ENCODE measurements at regions not wholly inside any gene's neighbourhood (a gene's known extent, or its start where the extent isn't known, plus 50 kb on each side); places are given as distances from the start of the nearest gene placed in this dataset.
"Not testable (repeated sequence)": the region's sequence is repeated elsewhere in the genome, so short reads cannot be mapped to it uniquely, and the experiment has no call there.

DNA sequence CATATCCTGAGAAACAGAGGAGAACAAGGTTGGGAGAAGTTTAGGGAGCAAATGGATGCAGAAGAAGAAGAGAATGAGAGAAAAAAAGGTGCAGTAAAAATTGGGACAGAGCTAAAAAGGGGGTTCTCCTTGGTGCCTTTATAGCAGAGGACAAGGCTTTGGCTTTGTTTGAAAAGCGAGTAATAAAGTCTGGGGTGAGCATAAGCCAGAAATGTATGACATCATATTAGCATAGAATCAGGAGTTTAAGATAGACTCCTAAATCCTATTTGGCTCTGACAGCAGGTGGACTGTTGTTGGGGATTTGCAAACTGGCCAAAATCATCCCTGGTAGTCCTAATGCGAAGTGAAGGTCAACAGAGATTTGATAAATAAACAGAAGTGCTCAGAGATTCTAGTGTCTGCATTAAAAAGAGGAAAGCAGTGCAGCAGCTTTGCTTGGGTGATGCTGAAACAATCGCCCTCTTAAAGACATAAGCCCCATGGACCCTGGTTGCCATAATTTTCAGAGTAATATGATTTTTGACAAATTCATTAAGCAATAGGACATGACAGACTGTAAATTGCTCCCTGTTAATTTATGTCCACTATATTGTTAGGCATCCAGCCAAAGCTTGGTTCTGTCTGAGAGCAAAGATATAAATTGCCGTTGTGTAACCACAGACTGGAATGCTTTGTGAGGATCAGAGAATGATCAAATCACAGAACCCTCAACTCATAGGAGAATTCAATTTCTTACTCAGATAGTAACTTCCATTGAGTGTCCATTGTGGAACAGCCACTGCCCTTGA lies 385.0 kb upstream of the NFIA start:
- no peak overlapping the region for H3K4me3 ChIP-seq
- no peak overlapping the region for H3K27ac ChIP-seq
- peaks cover 9% of the 10 kb centered on the region for H3K4me1 ChIP-seq
- no peaks in the 10 kb centered on the region for H3K27me3 ChIP-seq
- H3K9me3 ChIP-seq (replicated peaks) = no peaks in the 10 kb centered on the region
- H3K36me3 ChIP-seq = no peaks in the 10 kb centered on the region
- peak; percentile 7 to 12 for DNase-seq

DNA sequence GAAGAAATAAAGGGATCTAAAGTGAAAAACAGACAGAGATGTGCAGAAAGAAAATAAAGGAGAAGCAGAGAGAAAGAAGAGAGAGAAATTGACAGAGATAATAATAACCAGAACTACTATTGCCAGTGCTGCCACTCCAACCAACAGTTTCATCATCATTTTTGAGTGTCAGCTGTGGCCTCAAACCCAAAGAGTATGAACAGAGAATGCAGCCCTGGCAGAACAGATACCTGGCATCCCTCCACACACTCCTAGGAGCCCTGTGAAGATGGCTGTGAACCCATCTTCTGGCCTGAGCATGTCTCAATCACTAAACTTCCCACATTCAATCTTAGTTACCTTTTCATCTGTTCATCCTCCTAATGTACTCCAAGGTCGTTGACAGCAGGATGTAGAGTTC lies 385.8 kb upstream of the NFIA start:
- Histone ChIP-seq H3K9me3 (replicated peaks) (no peaks in the 10 kb centered on the region), H3K36me3 (no peaks in the 10 kb centered on the region), H3K27me3 (no peaks in the 10 kb centered on the region), H3K27ac (no peak overlapping the region), H3K4me1 (peaks cover 9% of the 10 kb centered on the region), H3K4me3 (no peak overlapping the region)
- no peak for DNase-seq

DNA sequence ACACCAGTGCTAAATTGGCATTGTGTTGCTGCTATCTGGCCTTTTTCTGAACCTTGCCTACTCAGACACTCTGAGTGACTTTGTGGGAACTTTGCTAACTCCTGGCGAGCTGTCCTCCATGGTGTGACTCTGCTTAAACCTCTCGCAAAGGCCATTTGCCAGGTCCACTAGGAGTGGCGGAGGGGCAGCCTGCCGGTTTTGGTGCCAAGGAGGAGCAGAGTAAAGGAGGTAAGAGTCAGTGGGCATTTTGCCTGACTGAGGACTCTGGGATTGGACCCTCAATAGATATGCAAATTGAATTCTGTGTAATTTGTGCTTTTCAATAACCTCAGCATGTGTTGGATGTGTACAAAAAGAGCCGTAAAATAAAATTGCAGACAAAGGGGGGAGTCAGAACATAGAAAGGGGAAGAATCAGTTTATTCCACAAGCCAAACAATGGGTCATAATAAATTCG lies 386.6 kb upstream of the NFIA start:
- no peaks in the 10 kb centered on the region for H3K27me3 ChIP-seq
- H3K4me3 ChIP-seq = no peak overlapping the region
- no peaks in the 10 kb centered on the region for H3K36me3 ChIP-seq
- no peak for DNase-seq
- H3K27ac ChIP-seq = no peak overlapping the region
- peaks cover 9% of the 10 kb centered on the region for H3K4me1 ChIP-seq
- H3K9me3 ChIP-seq (replicated peaks) = no peaks in the 10 kb centered on the region

DNA sequence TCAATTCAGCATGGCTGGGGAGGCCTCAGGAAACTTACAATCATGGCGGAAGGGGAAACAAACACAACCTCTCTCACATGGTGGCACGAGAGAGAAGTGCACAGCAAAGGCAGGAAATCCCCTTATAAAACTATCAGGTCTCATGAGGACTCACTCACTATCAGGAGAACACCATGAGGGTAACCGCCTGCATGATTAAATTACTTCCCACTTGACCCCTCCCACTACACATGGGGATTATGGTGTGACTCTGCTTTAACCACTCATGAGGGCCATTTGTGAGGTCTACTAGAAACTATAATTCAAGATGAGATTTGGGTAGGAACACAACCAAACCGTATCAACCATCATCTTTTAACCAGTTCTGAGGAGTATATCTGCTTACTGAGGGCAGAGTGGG lies 387.4 kb upstream of the NFIA start:
- peak in 1 of 2 experiments; percentile 5 for DNase-seq
- Histone ChIP-seq H3K4me3 (no peak overlapping the region), H3K27ac (no peak overlapping the region), H3K4me1 (peaks cover 9% of the 10 kb centered on the region), H3K9me3 (replicated peaks) (no peaks in the 10 kb centered on the region), H3K36me3 (no peaks in the 10 kb centered on the region), H3K27me3 (no peaks in the 10 kb centered on the region)

DNA sequence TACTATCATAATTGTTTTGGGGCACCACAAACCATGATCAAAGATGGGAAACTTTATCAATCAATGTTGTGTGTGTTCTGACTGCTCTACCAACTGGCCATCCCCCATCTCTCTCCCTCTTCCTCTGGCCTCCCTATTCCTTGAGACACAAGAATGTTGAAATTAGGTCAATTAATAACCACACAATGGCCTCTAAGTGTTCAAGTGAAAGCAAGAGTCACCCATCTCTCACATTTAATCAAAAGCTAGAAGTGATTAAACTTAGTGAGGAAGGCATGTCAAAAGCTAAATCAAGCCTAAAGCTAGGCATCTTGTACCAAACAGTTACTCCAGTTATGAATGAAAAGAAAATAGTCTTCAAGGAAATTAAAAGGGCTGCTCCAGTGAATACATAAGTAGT lies 390.3 kb upstream of the NFIA start:
- Histone ChIP-seq H3K27ac (no peak overlapping the region), H3K36me3 (no peaks in the 10 kb centered on the region), H3K27me3 (no peaks in the 10 kb centered on the region), H3K4me1 (peaks cover 3% of the 10 kb centered on the region; the same call in 1 of the 2 replicates), H3K4me3 (no peak overlapping the region), H3K9me3 (replicated peaks) (0 out of 2 replicates have a peak, but pooled peaks cover 6% of the 10 kb centered on the region)
- no peak for DNase-seq

DNA sequence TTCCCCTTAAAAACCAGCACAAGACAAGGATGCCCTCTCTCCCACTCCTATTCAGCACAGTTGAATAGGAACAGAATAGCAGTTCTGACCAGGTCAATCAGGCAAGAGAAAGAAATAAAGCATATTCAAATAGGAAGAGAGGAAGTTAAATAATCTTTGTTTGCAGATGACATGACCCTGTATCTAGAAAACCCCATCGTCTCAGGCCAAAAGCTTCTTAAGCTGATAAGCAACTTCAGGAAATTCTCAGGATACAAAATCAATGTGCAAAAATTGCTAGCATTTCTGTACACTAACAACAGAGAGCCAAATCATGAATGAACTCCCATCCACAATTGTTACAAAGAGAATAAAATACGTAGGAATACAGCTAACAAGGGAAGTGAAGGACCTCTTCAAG lies 394.1 kb upstream of the NFIA start:
- H3K4me1 ChIP-seq; H3K27me3 ChIP-seq; H3K9me3 ChIP-seq (replicated peaks); H3K27ac ChIP-seq; DNase-seq; H3K36me3 ChIP-seq; H3K4me3 ChIP-seq: not testable (repeated sequence)

DNA sequence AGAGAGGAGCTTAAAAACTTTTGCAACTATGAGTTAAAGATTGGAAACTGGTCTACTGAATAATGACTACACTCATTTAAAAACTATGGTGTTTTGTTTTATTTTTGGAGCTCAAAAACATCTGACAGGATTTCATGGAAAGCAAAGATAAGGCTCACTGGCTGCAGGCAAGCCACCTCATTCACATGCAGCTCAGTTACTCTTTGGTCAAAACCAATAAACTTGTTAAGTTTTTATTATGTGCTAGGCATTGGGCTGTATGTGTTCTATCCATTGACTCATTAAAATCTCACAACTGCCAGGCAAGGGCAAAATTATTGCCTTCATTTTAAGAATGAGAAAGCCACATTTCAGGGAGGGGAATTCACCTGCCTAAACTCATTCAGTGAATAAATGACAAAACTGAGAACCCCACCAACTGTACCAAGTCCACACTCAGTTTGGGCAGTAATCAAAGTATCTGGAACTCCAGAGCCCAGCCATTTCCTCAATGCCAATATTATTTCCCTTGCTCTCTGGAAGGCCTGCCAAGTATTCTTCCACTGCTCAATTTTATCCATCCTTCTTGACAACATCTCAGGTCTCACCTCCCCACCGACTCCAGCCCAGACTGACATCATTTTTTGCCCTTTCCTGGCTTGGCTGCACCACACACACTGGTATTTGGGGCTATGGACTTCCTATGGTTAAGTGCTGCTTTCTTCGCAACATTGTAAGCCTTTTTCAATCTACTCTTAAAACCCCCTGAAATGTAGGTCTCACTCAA lies 401.1 kb upstream of the NFIA start:
- no peak overlapping the region for H3K27ac ChIP-seq
- no peaks in the 10 kb centered on the region for H3K9me3 ChIP-seq (replicated peaks)
- no peak overlapping the region for H3K4me3 ChIP-seq
- no peaks in the 10 kb centered on the region for H3K27me3 ChIP-seq
- no peak for DNase-seq
- no peaks in the 10 kb centered on the region for H3K36me3 ChIP-seq
- H3K4me1 ChIP-seq = no peaks in the 10 kb centered on the region

DNA sequence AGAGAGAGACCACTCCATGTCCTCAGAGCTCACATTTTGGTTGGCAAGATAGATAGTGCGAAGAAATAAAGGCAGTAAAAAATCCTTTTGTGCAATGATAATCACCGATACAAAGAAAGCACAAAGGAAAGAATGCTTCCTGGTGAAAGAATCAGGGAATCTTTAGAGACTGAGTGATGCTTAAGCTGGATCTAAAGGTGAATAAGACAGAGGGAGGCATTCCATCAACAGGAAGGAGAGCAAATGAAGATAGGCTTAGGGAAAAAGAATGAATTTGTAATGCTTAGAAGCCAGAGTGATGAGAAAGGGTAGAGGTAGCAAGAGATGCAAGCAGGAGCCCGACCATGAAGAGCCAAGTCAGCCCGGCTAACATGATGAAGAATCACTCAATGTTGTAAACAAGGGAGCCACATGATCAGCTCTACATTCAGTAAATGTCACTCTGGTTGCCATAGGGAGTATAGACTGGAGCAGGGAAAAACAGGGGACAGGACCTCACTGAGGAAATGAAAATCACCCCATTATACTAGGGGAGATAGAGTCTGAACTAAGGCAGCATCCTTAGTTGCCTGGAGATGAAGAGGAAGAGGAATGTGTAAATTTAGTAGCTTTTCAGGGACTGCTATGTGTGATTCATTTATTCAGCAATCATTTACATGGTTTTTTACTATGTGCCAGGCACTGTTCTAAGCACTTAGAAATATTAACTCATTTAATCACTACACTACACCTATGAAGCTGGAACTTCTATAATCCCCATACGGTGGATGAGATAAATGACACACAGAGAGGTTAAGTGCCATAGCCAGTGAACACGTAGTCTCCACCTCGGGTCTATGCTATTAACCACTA lies 402.6 kb upstream of the NFIA start:
- H3K4me1 ChIP-seq = no peaks in the 10 kb centered on the region
- H3K4me3 ChIP-seq = no peak overlapping the region
- H3K27ac ChIP-seq = no peak overlapping the region
- no peak for DNase-seq
- H3K36me3 ChIP-seq = no peaks in the 10 kb centered on the region
- no peaks in the 10 kb centered on the region for H3K27me3 ChIP-seq
- H3K9me3 ChIP-seq (replicated peaks) = no peaks in the 10 kb centered on the region

DNA sequence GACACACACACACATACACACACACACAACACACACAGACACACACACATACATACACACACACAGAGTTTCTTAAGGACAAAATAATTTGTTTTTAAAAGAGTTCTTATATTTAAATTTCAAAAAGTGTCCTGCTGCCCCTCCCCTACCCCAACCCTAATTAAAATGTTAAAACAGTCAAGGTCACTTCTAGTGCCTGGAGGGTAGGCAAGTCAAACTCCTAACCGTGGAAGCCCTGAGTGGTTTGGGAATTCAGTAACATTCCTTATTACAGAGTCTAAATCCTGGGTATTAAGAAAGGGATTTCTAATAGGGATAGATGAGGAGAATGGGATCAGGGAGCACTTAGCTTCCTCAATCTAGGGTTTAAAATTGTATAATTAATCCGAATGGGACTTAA lies 403.6 kb upstream of the NFIA start:
- no peak for DNase-seq
- H3K4me3 ChIP-seq = no peak overlapping the region
- no peak overlapping the region for H3K27ac ChIP-seq
- no peaks in the 10 kb centered on the region for H3K27me3 ChIP-seq
- H3K36me3 ChIP-seq = no peaks in the 10 kb centered on the region
- no peaks in the 10 kb centered on the region for H3K9me3 ChIP-seq (replicated peaks)
- no peaks in the 10 kb centered on the region for H3K4me1 ChIP-seq

DNA sequence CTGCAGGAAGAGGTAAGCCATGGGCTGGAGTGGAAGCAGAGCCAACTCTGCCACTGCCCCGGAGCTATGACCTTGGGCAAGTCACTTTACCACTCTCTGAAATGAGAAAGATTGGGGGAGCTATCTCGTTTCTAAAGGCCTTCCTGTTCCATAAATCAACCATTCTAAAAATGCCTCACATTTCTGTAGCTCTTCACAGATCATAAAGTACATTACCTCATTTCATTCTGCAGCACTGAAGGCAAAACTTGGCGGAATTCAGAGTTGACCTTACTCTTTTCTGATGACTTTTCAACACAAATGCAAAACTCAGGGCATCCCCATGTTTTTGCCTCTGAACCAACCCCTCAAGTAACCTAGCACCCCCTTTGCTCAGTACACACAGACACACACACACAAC lies 404.0 kb upstream of the NFIA start:
- Histone ChIP-seq H3K4me3 (no peak overlapping the region), H3K27ac (no peak overlapping the region), H3K27me3 (no peaks in the 10 kb centered on the region), H3K4me1 (no peaks in the 10 kb centered on the region), H3K36me3 (no peaks in the 10 kb centered on the region), H3K9me3 (replicated peaks) (no peaks in the 10 kb centered on the region)
- no peak for DNase-seq

DNA sequence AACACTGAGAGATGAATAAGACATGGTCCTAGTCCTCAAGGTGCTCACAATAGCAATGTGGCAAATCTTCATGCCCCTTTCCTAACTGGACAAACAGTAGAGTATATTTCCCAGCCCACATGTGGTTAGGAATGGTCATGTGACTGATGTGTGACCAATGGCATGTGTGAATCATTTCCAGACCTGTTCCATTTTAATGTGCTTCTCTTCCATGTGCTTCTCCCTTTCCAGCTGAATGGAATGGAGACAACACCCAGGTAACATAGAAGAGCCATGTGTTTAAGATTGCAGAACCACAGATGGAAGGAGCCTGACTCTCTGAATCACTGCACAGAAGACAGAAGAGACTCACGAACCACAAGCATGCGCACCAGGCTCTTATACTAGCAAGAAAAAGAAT lies 409.9 kb upstream of the NFIA start:
- Histone ChIP-seq H3K4me1 (no peaks in the 10 kb centered on the region), H3K9me3 (replicated peaks) (no peaks in the 10 kb centered on the region), H3K27ac (no peak overlapping the region), H3K36me3 (no peaks in the 10 kb centered on the region), H3K27me3 (no peaks in the 10 kb centered on the region), H3K4me3 (no peak overlapping the region)
- DNase-seq = no peak

DNA sequence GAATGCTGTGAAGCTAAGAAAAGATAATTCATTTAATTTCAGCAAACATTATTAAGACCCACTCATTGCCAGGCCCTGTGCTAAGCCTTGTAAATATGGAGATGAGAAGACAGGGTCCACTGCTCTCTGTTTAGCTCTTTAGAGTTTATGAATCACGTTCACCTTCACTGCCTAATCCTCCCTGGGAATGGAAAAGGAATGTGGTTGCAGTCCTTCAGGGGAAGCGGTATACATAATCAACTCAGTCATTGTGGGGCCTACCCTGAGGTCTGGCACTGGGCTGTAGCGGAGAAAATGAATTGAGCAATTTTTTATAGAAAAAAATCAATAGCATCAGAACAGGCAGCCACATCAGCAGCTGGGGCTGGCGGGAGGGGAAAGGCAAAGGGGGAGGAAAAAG lies 412.1 kb upstream of the NFIA start:
- no peaks in the 10 kb centered on the region for H3K36me3 ChIP-seq
- H3K4me3 ChIP-seq = no peak overlapping the region
- H3K9me3 ChIP-seq (replicated peaks) = no peaks in the 10 kb centered on the region
- H3K27me3 ChIP-seq = no peaks in the 10 kb centered on the region
- DNase-seq = no peak
- H3K4me1 ChIP-seq = no peaks in the 10 kb centered on the region
- no peak overlapping the region for H3K27ac ChIP-seq

DNA sequence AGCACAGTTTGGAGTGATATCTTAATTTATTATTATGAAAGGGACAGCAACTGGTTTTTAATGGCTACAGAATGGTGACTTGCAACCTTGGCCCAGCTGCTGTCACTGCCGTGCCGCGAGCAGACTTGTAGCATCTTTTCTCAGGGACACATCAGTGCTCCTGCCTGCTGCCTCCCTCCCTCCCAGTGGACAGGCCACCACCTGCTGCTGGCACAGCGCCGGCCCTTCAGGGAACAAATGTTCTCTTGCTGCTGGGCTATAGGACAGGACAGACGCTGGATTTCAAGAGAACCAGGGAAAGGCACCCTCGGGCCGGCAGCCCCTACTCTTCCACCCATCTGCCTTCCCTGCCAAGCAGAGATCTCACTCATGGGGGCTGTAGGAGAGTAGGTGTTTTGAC lies 413.8 kb upstream of the NFIA start:
- no peaks in the 10 kb centered on the region for H3K36me3 ChIP-seq
- peak; percentile 45 to 62 for DNase-seq
- no peaks in the 10 kb centered on the region for H3K27me3 ChIP-seq
- no peak overlapping the region for H3K27ac ChIP-seq
- no peak overlapping the region for H3K4me3 ChIP-seq
- H3K4me1 ChIP-seq = no peaks in the 10 kb centered on the region
- no peaks in the 10 kb centered on the region for H3K9me3 ChIP-seq (replicated peaks)

DNA sequence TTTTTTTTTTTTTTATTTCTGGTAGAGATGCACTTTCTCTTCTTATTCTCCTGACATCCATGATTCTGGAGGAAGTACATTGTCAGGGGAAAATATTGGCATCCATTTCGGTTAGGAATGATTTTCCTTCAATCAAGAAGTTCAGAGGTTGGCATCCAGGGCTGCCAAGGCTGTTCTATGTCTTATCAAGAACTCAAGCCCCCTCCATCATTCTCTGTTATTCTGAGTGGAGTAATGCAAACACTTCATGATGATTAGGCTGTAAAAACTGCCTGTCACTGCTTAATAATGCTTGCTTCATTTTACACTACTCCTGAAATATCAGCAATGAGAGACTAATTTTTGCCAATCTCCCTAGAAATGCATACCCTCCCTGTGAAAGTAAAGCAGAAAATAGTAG lies 417.1 kb upstream of the NFIA start:
- DNase-seq = no peak
- Histone ChIP-seq H3K4me1 (no peaks in the 10 kb centered on the region), H3K27me3 (no peaks in the 10 kb centered on the region), H3K4me3 (no peak overlapping the region), H3K27ac (no peak overlapping the region), H3K9me3 (replicated peaks) (no peaks in the 10 kb centered on the region), H3K36me3 (no peaks in the 10 kb centered on the region)

DNA sequence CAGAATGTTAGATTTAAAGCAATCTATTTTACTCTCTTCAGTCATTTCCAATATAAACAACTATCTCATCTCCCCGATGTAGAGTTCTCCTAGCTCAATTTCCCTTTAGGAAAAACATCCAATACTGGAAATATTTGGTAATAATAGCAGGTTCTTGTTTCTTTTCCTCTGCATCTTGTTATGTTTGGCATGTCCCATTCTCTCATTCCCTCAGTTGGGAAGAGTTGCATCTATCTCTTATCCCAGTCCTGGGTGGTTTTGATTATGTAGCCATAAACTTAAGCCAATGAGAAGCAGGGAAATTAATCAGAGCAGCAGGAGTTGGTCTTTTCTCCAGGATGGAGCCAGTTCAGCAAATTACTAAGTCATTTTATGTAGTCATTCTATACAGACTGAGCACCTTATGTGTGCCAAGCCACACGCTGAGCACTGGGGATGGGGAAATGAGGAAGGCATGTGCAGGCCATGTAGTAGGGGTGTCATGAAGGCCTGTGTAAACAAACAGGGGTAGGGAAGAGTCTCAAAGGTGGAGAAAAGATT lies 418.2 kb upstream of the NFIA start:
- Histone ChIP-seq H3K36me3 (no peaks in the 10 kb centered on the region), H3K27ac (no peak overlapping the region), H3K9me3 (replicated peaks) (no peaks in the 10 kb centered on the region), H3K4me1 (no peaks in the 10 kb centered on the region), H3K4me3 (no peak overlapping the region), H3K27me3 (no peaks in the 10 kb centered on the region)
- DNase-seq = no peak

Data from SJCRH30 (cell line).